ENCODE measurements at regions not wholly inside any gene's neighbourhood (a gene's known extent, or its start where the extent isn't known, plus 50 kb on each side); places are given as distances from the start of the nearest gene placed in this dataset.

DNA sequence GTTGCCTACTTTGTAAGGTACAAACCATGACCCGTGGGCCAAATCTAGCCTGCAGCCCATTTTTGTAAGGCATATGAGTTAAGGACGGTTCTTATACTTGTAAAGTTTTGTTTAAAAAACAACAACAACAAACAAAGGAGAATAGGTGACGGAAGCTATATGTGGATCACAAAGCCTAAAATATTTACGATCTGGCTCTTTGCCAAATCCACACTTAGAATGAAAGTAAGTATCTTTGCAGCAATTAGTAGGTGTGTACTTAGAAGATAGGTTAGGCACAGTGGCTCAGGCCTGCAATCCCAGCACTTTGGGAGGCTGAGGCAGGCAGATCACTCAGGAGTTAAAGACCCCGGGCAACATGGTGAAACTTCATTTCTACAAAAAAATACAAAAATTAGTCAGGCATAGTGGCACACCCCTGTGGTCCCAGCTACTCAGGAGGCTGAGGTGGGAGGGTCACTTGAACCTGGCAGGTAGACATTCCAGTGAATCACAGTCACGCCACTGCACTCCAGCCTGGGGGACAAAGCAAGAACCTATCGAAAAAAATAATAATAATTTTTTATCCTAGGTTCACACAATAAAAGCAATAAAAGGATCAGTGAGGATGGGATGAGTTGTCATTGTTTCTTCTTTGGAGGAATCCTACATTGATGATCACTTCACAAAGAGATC is 57.8 kb upstream of the CTAGE1 start:
- no peaks in the 10 kb centered on the region for H3K79me2 ChIP-seq (ENCODE audit: insufficient read depth, low read length)
- DNase-seq (ENCODE audit: low read depth, low spot score) (no peak), ATAC-seq (no peak)
- intact Hi-C loops (cut with micrococcal nuclease), result no loop called here
- no peaks in the 10 kb centered on the region for H3K36me3 ChIP-seq (ENCODE audit: control insufficient read depth in 1 of 2, insufficient read depth in 2 of 2, low read length in 2 of 2)
- H3K9ac ChIP-seq (ENCODE audit: low read length), result no peak overlapping the region
- H2AFZ ChIP-seq (ENCODE audit: low read depth, low read length, poor library complexity, severe bottlenecking), result no peak overlapping the region
- no TSS peak for BruUV-seq (replicated peaks)
- no peaks in the 10 kb centered on the region for H3K4me1 ChIP-seq (ENCODE audit: control insufficient read depth in 1 of 2, insufficient read depth in 2 of 2, low read length in 2 of 2)
- H3K27ac ChIP-seq (ENCODE audit: low read depth, low read length), result no peak overlapping the region
- H3K27me3 ChIP-seq (ENCODE audit: insufficient read depth, low read length), result no peaks in the 10 kb centered on the region
- H3K9me3 ChIP-seq (ENCODE audit: control insufficient read depth in 1 of 2, insufficient read depth in 1 of 2, low read depth in 1 of 2, low read length in 2 of 2), result no peaks in the 10 kb centered on the region
- ChIA-PET CTCF (no interaction called here), POLR2A (no interaction called here), RAD21 (ENCODE audit: low non-redundant PET in 1 of 2, low total read pairs in 2 of 2, uncharacterized antibody in 2 of 2, unreplicated experiment in 2 of 2) (no interaction called here)
- H3K9me2 ChIP-seq (ENCODE audit: insufficient read depth), result no peaks in the 10 kb centered on the region
- H4K20me1 ChIP-seq (ENCODE audit: insufficient read depth), result no peaks in the 10 kb centered on the region
- H3K4me3 ChIP-seq (replicated peaks in 1 of 2; ENCODE audit: low read depth in 1 of 2, low read length in 2 of 2), result no peak overlapping the region
- TF ChIP-seq ELF1 (IDR thresholded peaks at IDR 0.05; ENCODE audit: borderline replicate concordance, low read depth), result no peak
- H3K4me2 ChIP-seq (ENCODE audit: low read length), result no peak overlapping the region

DNA sequence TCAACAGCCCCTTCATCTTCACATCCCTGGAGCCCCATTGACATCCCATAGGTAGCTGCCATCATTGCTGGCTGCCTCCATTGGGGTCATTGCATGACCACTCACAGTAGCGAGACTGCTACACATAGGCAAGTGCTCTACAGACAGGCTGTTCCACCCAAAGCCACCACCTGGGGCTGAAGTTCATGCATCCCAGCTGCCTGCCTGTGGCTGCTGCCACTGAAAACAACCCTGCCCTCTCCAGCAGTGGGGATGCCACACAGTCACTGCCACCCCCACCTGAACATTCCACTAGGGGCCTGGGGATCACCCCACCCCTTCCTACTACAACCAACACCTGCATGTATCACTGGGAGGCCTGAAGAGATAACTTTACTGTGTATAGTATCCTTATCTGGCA is 59.5 kb upstream of the CTAGE1 start:
- no peak for ATAC-seq
- TF ChIP-seq YY1 (IDR thresholded peaks at IDR 0.05; ENCODE audit: extremely low read depth, insufficient replicate concordance, low read depth, low read length), result no peak
- no peak for TF ChIP-seq FOSL1 (IDR thresholded peaks at IDR 0.05; ENCODE audit: low read depth)
- TF ChIP-seq, protein P1, sequence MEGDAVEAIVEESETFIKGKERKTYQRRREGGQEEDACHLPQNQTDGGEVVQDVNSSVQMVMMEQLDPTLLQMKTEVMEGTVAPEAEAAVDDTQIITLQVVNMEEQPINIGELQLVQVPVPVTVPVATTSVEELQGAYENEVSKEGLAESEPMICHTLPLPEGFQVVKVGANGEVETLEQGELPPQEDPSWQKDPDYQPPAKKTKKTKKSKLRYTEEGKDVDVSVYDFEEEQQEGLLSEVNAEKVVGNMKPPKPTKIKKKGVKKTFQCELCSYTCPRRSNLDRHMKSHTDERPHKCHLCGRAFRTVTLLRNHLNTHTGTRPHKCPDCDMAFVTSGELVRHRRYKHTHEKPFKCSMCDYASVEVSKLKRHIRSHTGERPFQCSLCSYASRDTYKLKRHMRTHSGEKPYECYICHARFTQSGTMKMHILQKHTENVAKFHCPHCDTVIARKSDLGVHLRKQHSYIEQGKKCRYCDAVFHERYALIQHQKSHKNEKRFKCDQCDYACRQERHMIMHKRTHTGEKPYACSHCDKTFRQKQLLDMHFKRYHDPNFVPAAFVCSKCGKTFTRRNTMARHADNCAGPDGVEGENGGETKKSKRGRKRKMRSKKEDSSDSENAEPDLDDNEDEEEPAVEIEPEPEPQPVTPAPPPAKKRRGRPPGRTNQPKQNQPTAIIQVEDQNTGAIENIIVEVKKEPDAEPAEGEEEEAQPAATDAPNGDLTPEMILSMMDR (IDR thresholded peaks at IDR 0.05 in 2 of 3, conservative IDR thresholded peaks at IDR 0.05 in 1 of 3; ENCODE audit: borderline replicate concordance in 1 of 3, insufficient read depth in 1 of 3, low read depth in 2 of 3, low read length in 2 of 3), result no peak
- TF ChIP-seq, protein P2, sequence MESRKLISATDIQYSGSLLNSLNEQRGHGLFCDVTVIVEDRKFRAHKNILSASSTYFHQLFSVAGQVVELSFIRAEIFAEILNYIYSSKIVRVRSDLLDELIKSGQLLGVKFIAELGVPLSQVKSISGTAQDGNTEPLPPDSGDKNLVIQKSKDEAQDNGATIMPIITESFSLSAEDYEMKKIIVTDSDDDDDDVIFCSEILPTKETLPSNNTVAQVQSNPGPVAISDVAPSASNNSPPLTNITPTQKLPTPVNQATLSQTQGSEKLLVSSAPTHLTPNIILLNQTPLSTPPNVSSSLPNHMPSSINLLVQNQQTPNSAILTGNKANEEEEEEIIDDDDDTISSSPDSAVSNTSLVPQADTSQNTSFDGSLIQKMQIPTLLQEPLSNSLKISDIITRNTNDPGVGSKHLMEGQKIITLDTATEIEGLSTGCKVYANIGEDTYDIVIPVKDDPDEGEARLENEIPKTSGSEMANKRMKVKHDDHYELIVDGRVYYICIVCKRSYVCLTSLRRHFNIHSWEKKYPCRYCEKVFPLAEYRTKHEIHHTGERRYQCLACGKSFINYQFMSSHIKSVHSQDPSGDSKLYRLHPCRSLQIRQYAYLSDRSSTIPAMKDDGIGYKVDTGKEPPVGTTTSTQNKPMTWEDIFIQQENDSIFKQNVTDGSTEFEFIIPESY (IDR thresholded peaks at IDR 0.05; ENCODE audit: extremely low read depth, insufficient replicate concordance, low read length), result no peak
- TF ChIP-seq EGR1 (IDR thresholded peaks at IDR 0.05; ENCODE audit: low read depth), result no peak
- no peak for TF ChIP-seq SIN3A (IDR thresholded peaks at IDR 0.05; ENCODE audit: low read depth)
- no peak for TF ChIP-seq ZFX (IDR thresholded peaks at IDR 0.05)
- no peak for TF ChIP-seq TCF7L2 (IDR thresholded peaks at IDR 0.05; ENCODE audit: borderline replicate concordance, extremely low read depth, insufficient read depth, insufficient read length)
- no peak for TF ChIP-seq CEBPB (IDR thresholded peaks at IDR 0.05; ENCODE audit: low read depth)
- no peak for TF ChIP-seq RAD21 (IDR thresholded peaks at IDR 0.05; ENCODE audit: low read depth)
- TF ChIP-seq POLR2A (IDR thresholded peaks at IDR 0.05; ENCODE audit: borderline replicate concordance, extremely low read depth, insufficient read depth, insufficient read length), result no peak
- no peak for TF ChIP-seq ELF1 (IDR thresholded peaks at IDR 0.05; ENCODE audit: borderline replicate concordance, low read depth)
- DNase-seq (ENCODE audit: low read depth, low spot score), result no peak
- RAD21 ChIA-PET (ENCODE audit: low non-redundant PET in 1 of 2, low total read pairs in 2 of 2, uncharacterized antibody in 2 of 2, unreplicated experiment in 2 of 2), result no interaction called here
- intact Hi-C loops (cut with micrococcal nuclease), result no loop called here
- H3K27me3 ChIP-seq (ENCODE audit: insufficient read depth, low read length), result no peaks in the 10 kb centered on the region
- no peaks in the 10 kb centered on the region for H3K9me2 ChIP-seq (ENCODE audit: insufficient read depth)
- H3K9ac ChIP-seq (ENCODE audit: low read length), result no peak overlapping the region
- H3K4me3 ChIP-seq (replicated peaks in 1 of 2; ENCODE audit: low read depth in 1 of 2, low read length in 2 of 2), result no peak overlapping the region
- H4K20me1 ChIP-seq (ENCODE audit: insufficient read depth), result no peaks in the 10 kb centered on the region
- no peaks in the 10 kb centered on the region for H3K4me1 ChIP-seq (ENCODE audit: control insufficient read depth in 1 of 2, insufficient read depth in 2 of 2, low read length in 2 of 2)
- CTCF ChIA-PET, result no interaction called here
- BruUV-seq (replicated peaks), result no TSS peak
- no peak overlapping the region for H3K27ac ChIP-seq (ENCODE audit: low read depth, low read length)
- no peak overlapping the region for H3K4me2 ChIP-seq (ENCODE audit: low read length)
- no peaks in the 10 kb centered on the region for H3K9me3 ChIP-seq (ENCODE audit: control insufficient read depth in 1 of 2, insufficient read depth in 1 of 2, low read depth in 1 of 2, low read length in 2 of 2)
- H3K36me3 ChIP-seq (ENCODE audit: control insufficient read depth in 1 of 2, insufficient read depth in 2 of 2, low read length in 2 of 2), result no peaks in the 10 kb centered on the region
- POLR2A ChIA-PET, result no interaction called here
- H2AFZ ChIP-seq (ENCODE audit: low read depth, low read length, poor library complexity, severe bottlenecking), result no peak overlapping the region
- H3K79me2 ChIP-seq (ENCODE audit: insufficient read depth, low read length), result no peaks in the 10 kb centered on the region

Measured in HCT116 (cell line).